GM06990 (cell line): ENCODE measurements at regions not wholly inside any gene's neighbourhood (a gene's known extent, or its start where the extent isn't known, plus 50 kb on each side); places are given as distances from the start of the nearest gene placed in this dataset.

Source experiments
- DNase-seq: peaks from one replicate; pipeline ENCODE4 v3.0.0-alpha.2; 2011; ENCODE audit not compliant: insufficient read length; ENCODE audit errors: extremely low read depth
- H3K27me3 ChIP-seq: replicated peaks from 2 replicates; pipeline ENCODE4 v1.6.0; 2011; ENCODE audit warnings: low read length; ENCODE audit not compliant: control insufficient read depth, insufficient read depth
- H3K36me3 ChIP-seq: 2 replicates; pipeline ENCODE4 v1.5.1; 2011; ENCODE audit warnings: low read length; ENCODE audit not compliant: control insufficient read depth, insufficient read depth
- H3K4me3 ChIP-seq: replicated peaks from 2 replicates; pipeline ENCODE4 v1.5.1; 2011; ENCODE audit warnings: low read depth, mild to moderate bottlenecking, control low read depth, low read length
- CTCF ChIP-seq: IDR thresholded peaks from 2 replicates; pipeline ENCODE4 v1.5.1; 2011; ENCODE audit warnings: low read length, control low read depth, mild to moderate bottlenecking, inconsistent platforms; ENCODE audit not compliant: insufficient read depth, poor library complexity, severe bottlenecking

GRCh38 chr10:10532236-10532635, 485.4 kb upstream of the CELF2 start:
- Histone ChIP-seq H3K36me3 (no peaks in the 10 kb centered on the region), H3K27me3 (no peaks in the 10 kb centered on the region), H3K4me3 (no peak overlapping the region)
- no peak for DNase-seq
- TF ChIP-seq CTCF: no peak

DNA sequence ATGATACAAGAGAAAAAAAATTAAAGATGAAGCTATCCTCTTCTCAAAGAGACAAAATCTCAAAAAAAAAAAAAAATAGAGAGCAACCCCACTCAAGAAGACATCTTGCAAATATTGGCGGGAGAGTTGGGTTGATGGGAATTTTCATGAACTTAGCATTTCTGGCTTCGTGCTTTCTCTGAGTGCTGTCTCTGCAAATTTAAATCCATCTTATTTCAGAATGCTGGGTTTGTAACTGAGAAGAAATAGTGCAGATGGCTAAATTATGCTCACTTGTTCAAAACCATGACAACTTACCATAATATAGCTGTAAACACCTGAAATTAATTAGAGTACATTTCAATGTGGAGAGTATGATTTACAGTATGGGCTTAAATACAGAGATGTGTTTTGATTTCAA, 484.8 kb upstream of the CELF2 start:
- no peak for TF ChIP-seq CTCF
- Histone ChIP-seq H3K27me3 (no peaks in the 10 kb centered on the region), H3K4me3 (no peak overlapping the region), H3K36me3 (no peaks in the 10 kb centered on the region)
- no peak for DNase-seq

DNA sequence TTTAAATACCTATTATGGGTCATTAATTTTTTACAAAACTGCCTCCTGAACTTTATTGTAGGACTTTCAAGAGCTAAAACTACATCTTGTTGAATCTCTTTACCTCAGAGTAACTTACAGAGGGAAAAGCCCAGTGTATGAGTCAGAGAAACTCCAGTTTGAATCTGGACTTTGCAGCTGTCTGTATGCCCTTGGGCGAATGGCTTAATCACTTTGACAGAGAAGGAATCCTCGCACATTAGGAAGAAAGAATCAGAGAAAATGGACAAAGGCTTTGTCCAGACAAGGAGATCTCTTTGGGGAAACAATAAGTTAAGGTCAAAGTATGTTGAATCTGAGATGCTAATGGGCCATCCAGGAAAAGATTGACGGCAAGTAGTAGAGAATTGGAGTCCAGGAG, 484.2 kb upstream of the CELF2 start:
- Histone ChIP-seq H3K27me3 (no peaks in the 10 kb centered on the region; the same call in 1 of the 2 replicates), H3K4me3 (no peak overlapping the region), H3K36me3 (no peaks in the 10 kb centered on the region)
- no peak for DNase-seq
- no peak for TF ChIP-seq CTCF

DNA sequence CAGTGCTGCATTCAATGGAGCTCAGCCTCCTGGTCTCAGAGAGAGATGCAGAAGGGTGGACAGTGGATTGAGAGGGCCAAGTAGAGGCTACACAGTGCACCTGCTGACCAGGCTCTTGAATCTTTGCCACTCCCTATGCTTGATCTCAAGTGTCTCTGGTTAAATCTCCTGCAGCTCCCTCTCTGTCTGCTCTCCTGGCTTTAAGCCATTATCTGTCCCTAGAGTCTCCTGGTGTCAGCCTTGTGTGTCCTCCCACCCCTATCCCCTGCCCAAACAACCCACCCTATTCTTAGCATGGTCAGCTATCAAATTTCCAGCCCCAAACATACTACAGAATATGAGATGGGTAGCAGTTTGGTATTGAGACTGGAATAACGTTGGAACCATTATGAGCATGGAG, 479.3 kb upstream of the CELF2 start:
- no peak for DNase-seq
- TF ChIP-seq CTCF: no peak
- Histone ChIP-seq H3K27me3 (no peaks in the 10 kb centered on the region; the same call in 1 of the 2 replicates), H3K36me3 (no peaks in the 10 kb centered on the region), H3K4me3 (no peak overlapping the region)

DNA sequence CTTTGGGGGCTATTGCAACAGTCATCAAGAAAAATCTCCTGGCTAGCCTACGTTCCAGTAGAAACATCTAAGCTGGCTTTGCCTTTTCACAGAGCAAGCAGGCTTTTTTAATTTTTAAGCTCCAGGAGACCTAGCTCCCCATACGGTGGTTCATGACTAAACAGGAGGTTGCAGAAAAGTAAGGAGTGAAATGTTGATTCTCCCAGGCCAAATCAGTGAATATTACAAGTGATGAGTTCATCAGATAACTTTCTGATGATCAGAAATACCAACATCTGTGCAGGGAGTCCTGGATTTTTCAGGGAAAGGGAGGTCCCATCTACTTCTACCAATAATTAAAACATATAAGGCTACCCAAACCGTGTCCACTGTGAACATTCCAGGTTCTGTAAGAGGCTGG, 477.3 kb upstream of the CELF2 start:
- no peaks in the 10 kb centered on the region for H3K36me3 ChIP-seq
- DNase-seq: no peak
- H3K4me3 ChIP-seq: no peak overlapping the region
- no peak for TF ChIP-seq CTCF
- no peaks in the 10 kb centered on the region; the same call in 1 of the 2 replicates for H3K27me3 ChIP-seq

- Histone ChIP-seq H3K4me3 (no peak overlapping the region), H3K27me3 (no peaks in the 10 kb centered on the region; the same call in 1 of the 2 replicates), H3K36me3 (no peaks in the 10 kb centered on the region)
- no peak for DNase-seq
- TF ChIP-seq CTCF: no peak
Observed at GRCh38 chr10:10542477-10542876, 475.2 kb upstream of the CELF2 start.
